Type B pancreatic cell (in vitro differentiated cells): ENCODE measurements at regions not wholly inside any gene's neighbourhood (a gene's known extent, or its start where the extent isn't known, plus 50 kb on each side); places are given as distances from the start of the nearest gene placed in this dataset.
"Not testable (repeated sequence)": the region's sequence is repeated elsewhere in the genome, so short reads cannot be mapped to it uniquely, and the experiment has no call there.

ENCODE experiments used
- DNase-seq: peaks from one replicate; pipeline ENCODE4 v3.0.0; 2021; ENCODE audit warnings: mixed read lengths; ENCODE audit not compliant: unreplicated experiment; ENCODE audit errors: extremely low spot score
- H3K27ac Mint-ChIP-seq: 2 replicates; pipeline ENCODE4 v1.8.0; 2021; ENCODE audit warnings: mild to moderate bottlenecking, mixed read lengths
- H3K27me3 Mint-ChIP-seq: 2 replicates; pipeline ENCODE4 v1.8.0; 2021; ENCODE audit warnings: mixed read lengths
- H3K36me3 Mint-ChIP-seq: 2 replicates; pipeline ENCODE4 v1.8.0; 2021; ENCODE audit warnings: mixed read lengths
- H3K4me1 Mint-ChIP-seq: one replicate; pipeline ENCODE4 v1.8.0; 2021; ENCODE audit warnings: mixed read lengths; ENCODE audit not compliant: unreplicated experiment
- H3K4me3 Mint-ChIP-seq: 2 replicates; pipeline ENCODE4 v1.8.0; 2021; ENCODE audit warnings: mild to moderate bottlenecking, mixed read lengths
- H3K9me3 Mint-ChIP-seq: 2 replicates; pipeline ENCODE4 v1.8.0; 2021; ENCODE audit warnings: mixed read lengths
- CTCF ChIP-seq: fragments of 200-600 bp; sonication (generic); conservative IDR thresholded peaks from 2 replicates; pipeline ENCODE4 v1.5.0; 2021; ENCODE audit warnings: antibody characterized with exemption, mild to moderate bottlenecking

- no peak overlapping the region for H3K4me3 Mint-ChIP-seq
- H3K9me3 Mint-ChIP-seq: no peaks in the 10 kb centered on the region
- no peaks in the 10 kb centered on the region for H3K27me3 Mint-ChIP-seq
- no peaks in the 10 kb centered on the region for H3K36me3 Mint-ChIP-seq
- TF ChIP-seq CTCF: no peak
- no peak overlapping the region for H3K27ac Mint-ChIP-seq
- no peaks in the 10 kb centered on the region for H3K4me1 Mint-ChIP-seq
- DNase-seq: no peak
Measured at GRCh38 chr7:85916016-85916415, 727.7 kb upstream of the GRM3 start.

GRCh38 chr7:85914437-85914836 is 727.6 kb upstream of the SEMA3D start:
- H3K27me3 Mint-ChIP-seq: no peaks in the 10 kb centered on the region
- no peaks in the 10 kb centered on the region for H3K4me1 Mint-ChIP-seq
- no peak for TF ChIP-seq CTCF
- no peaks in the 10 kb centered on the region for H3K36me3 Mint-ChIP-seq
- no peaks in the 10 kb centered on the region for H3K9me3 Mint-ChIP-seq
- H3K27ac Mint-ChIP-seq: no peak overlapping the region
- no peak overlapping the region for H3K4me3 Mint-ChIP-seq
- DNase-seq: no peak

- no peaks in the 10 kb centered on the region for H3K36me3 Mint-ChIP-seq
- no peaks in the 10 kb centered on the region for H3K27me3 Mint-ChIP-seq
Measured at GRCh38 chr7:85908051-85908450, 721.2 kb upstream of the SEMA3D start.

GRCh38 chr7:85897967-85898366 is 711.1 kb upstream of the SEMA3D start:
- DNase-seq: no peak
- Mint-ChIP-seq H3K27me3 (no peaks in the 10 kb centered on the region), H3K9me3 (no peaks in the 10 kb centered on the region), H3K36me3 (no peaks in the 10 kb centered on the region), H3K4me3 (no peak overlapping the region), H3K27ac (no peak overlapping the region), H3K4me1 (no peaks in the 10 kb centered on the region)
- no peak for TF ChIP-seq CTCF

More at GRCh38 chr7:85908051-85908450, 721.2 kb upstream of the SEMA3D start:
- H3K9me3 Mint-ChIP-seq: peaks cover 6% of the 10 kb centered on the region
- no peaks in the 10 kb centered on the region for H3K4me1 Mint-ChIP-seq
- no peak overlapping the region for H3K4me3 Mint-ChIP-seq
- H3K27ac Mint-ChIP-seq: no peak overlapping the region
- DNase-seq: no peak
- no peak for TF ChIP-seq CTCF

- H3K36me3 Mint-ChIP-seq: no peaks in the 10 kb centered on the region
- no peak for DNase-seq
- no peaks in the 10 kb centered on the region for H3K27me3 Mint-ChIP-seq
- H3K27ac Mint-ChIP-seq: no peak overlapping the region
- H3K4me3 Mint-ChIP-seq: no peak overlapping the region
- H3K9me3 Mint-ChIP-seq: no peaks in the 10 kb centered on the region
- H3K4me1 Mint-ChIP-seq: no peaks in the 10 kb centered on the region
- TF ChIP-seq CTCF: no peak
Measured at GRCh38 chr7:85896531-85896930, 709.7 kb upstream of the SEMA3D start.

GRCh38 chr7:85895835-85896234 is 709.0 kb upstream of the SEMA3D start:
- H3K36me3 Mint-ChIP-seq: no peaks in the 10 kb centered on the region
- no peak overlapping the region for H3K4me3 Mint-ChIP-seq
- H3K9me3 Mint-ChIP-seq: no peaks in the 10 kb centered on the region
- no peaks in the 10 kb centered on the region for H3K4me1 Mint-ChIP-seq
- TF ChIP-seq CTCF: no peak
- no peak for DNase-seq
- no peaks in the 10 kb centered on the region for H3K27me3 Mint-ChIP-seq
- no peak overlapping the region for H3K27ac Mint-ChIP-seq

- not testable (repeated sequence) for H3K27ac Mint-ChIP-seq, H3K4me1 Mint-ChIP-seq, H3K9me3 Mint-ChIP-seq, H3K36me3 Mint-ChIP-seq, DNase-seq, H3K4me3 Mint-ChIP-seq, H3K27me3 Mint-ChIP-seq
Measured at GRCh38 chr7:85891900-85892299, 705.0 kb upstream of the SEMA3D start.
